HepG2 (cell line): ENCODE measurements at regions not wholly inside any gene's neighbourhood (a gene's known extent, or its start where the extent isn't known, plus 50 kb on each side); places are given as distances from the start of the nearest gene placed in this dataset.

Experiments used
- ATAC-seq: fragments of 200-7000 bp; cut with Tn5 transposase; 3 replicates; pipeline ENCODE4 v1.9.1; 2020; ENCODE audit warnings: mild to moderate bottlenecking, moderate library complexity
- BruUV-seq: library from RNA; stranded (reverse); fragments of 400-500 nt; replicated peaks from 2 replicates; lab custom pipeline; 2021; lab: Mats Ljungman, UMichigan
- CTCF ChIA-PET: fragments of 300-600 bp; formaldehyde crosslinking; extraction: SDS; loops from one replicate; lab custom pipeline; 2021; ENCODE audit warnings: low total read pairs, inconsistent platforms, low intra/inter-chr PET ratio; lab: Yijun Ruan, JAX
- POLR2A ChIA-PET: fragments of 350-600 bp; sonication (Branson Sonifier 250); formaldehyde crosslinking; loops from one replicate; lab custom pipeline; 2020; ENCODE audit warnings: antibody characterized with exemption, inconsistent platforms; lab: Yijun Ruan, JAX
- DNase-seq: peaks from one replicate; pipeline ENCODE4 v3.0.0-alpha.2; 2015; ENCODE audit warnings: low spot score
- FAIRE-seq: peaks from 3 replicates; lab custom pipeline; 2011; peaks lifted over from hg19 to GRCh38; lab: Jason Lieb, UNC
- H2AFZ ChIP-seq: one replicate; pipeline ENCODE4 v1.6.1; 2011; ENCODE audit warnings: low read length, inconsistent platforms
- H3K27ac ChIP-seq: fragments of 300-600 bp; 3 replicates; pipeline ENCODE4 v1.8.0; 2011; ENCODE audit warnings: mixed run types, mild to moderate bottlenecking, mixed read lengths, low read length, inconsistent platforms; ENCODE audit not compliant: insufficient read depth; ENCODE audit errors: extremely low read length
- H3K27me3 ChIP-seq, 2 experiments: fragments of 200-600 bp in 1 of 2; 2 replicates in 1 of 2; 3 replicates in 1 of 2; pipeline versions ENCODE4 v1.6.0 to v1.8.0; 2011; ENCODE audit warnings: low read length in 2 of 2, mild to moderate bottlenecking in 2 of 2, moderate library complexity in 2 of 2, inconsistent platforms in 1 of 2; ENCODE audit not compliant: insufficient read depth in 2 of 2, control insufficient read depth in 1 of 2
- H3K36me3 ChIP-seq, 2 experiments: fragments of 200-600 bp in 1 of 2; replicated peaks in 1 of 2; 2 replicates in 1 of 2; 3 replicates in 1 of 2; pipeline versions ENCODE4 v1.5.1 to v1.8.0; 2011; ENCODE audit warnings: low read length in 2 of 2, inconsistent platforms in 1 of 2; ENCODE audit not compliant: insufficient read depth in 2 of 2, control insufficient read depth in 1 of 2
- H3K4me1 ChIP-seq: 2 replicates; pipeline ENCODE4 v1.5.1; 2012; ENCODE audit warnings: low read length, inconsistent platforms; ENCODE audit not compliant: insufficient read depth
- H3K4me2 ChIP-seq: 2 replicates; pipeline ENCODE4 v1.6.0; 2011; ENCODE audit warnings: low read depth, low read length, inconsistent platforms
- H3K4me3 ChIP-seq, 3 experiments: fragments of 200-600 bp in 1 of 3; sonication (generic), shearing (Covaris generic) in 1 of 3; replicated peaks in 1 of 3; 2 replicates each; pipeline ENCODE4 v1.5.1; 2011 to 2016; ENCODE audit warnings: low read length in 3 of 3, inconsistent platforms in 2 of 3, low read depth in 2 of 3, mild to moderate bottlenecking in 2 of 3, control low read depth in 1 of 3, mixed read lengths in 1 of 3; ENCODE audit not compliant: insufficient read depth in 1 of 3
- H3K79me2 ChIP-seq: one replicate; pipeline ENCODE4 v1.6.1; 2011; ENCODE audit warnings: low read length, inconsistent platforms; ENCODE audit not compliant: insufficient read depth
- H3K9ac ChIP-seq: 2 replicates; pipeline ENCODE4 v1.6.0; 2011; ENCODE audit warnings: mild to moderate bottlenecking, low read depth, low read length, inconsistent platforms; ENCODE audit not compliant: insufficient read depth
- H3K9me3 ChIP-seq: 2 replicates; pipeline ENCODE4 v1.5.1; 2012; ENCODE audit warnings: mild to moderate bottlenecking, low read length
- H4K20me1 ChIP-seq: 2 replicates; pipeline ENCODE4 v1.6.0; 2011; ENCODE audit warnings: inconsistent platforms, mild to moderate bottlenecking, low read length, moderate library complexity; ENCODE audit not compliant: insufficient read depth
- MAFG ChIP-seq: sonication (generic); formaldehyde crosslinking; IDR thresholded peaks from 2 replicates; pipeline ENCODE4 v1.5.1; 2020; ENCODE audit warnings: mild to moderate bottlenecking, missing genetic modification reagents
- NFYB ChIP-seq: sonication (generic); formaldehyde crosslinking; IDR thresholded peaks from 2 replicates; pipeline ENCODE4 v1.4.0; 2020; ENCODE audit warnings: missing genetic modification reagents
- PHF8 ChIP-seq: sonication (generic); formaldehyde crosslinking; IDR thresholded peaks from 2 replicates; pipeline ENCODE4 v1.5.0; 2020; ENCODE audit warnings: missing genetic modification reagents
- THAP9 ChIP-seq: sonication (generic); formaldehyde crosslinking; IDR thresholded peaks from 2 replicates; pipeline ENCODE4; 2020; ENCODE audit warnings: missing genetic modification reagents, mild to moderate bottlenecking, borderline replicate concordance
- YEATS2 ChIP-seq: sonication (generic); formaldehyde crosslinking; IDR thresholded peaks from 2 replicates; pipeline ENCODE4 v1.4.0; 2020; ENCODE audit warnings: missing genetic modification reagents, borderline replicate concordance
- ZNF101 ChIP-seq: sonication (generic); formaldehyde crosslinking; IDR thresholded peaks from 2 replicates; pipeline ENCODE4 v1.4.0; 2020; ENCODE audit warnings: mild to moderate bottlenecking, low read depth, missing genetic modification reagents, borderline replicate concordance
- ZNF235 ChIP-seq: sonication (generic); formaldehyde crosslinking; IDR thresholded peaks from 2 replicates; pipeline ENCODE4 v1.8.1; 2023; ENCODE audit warnings: mild to moderate bottlenecking, missing genetic modification reagents, borderline replicate concordance
- ZNF567 ChIP-seq: sonication (generic); formaldehyde crosslinking; IDR thresholded peaks from 2 replicates; pipeline ENCODE4 v1.8.1; 2023; ENCODE audit warnings: mild to moderate bottlenecking, missing genetic modification reagents, borderline replicate concordance
- ZNF713 ChIP-seq: sonication (generic); formaldehyde crosslinking; IDR thresholded peaks from 2 replicates; pipeline ENCODE4 v1.4.0; 2020; ENCODE audit warnings: mild to moderate bottlenecking, missing genetic modification reagents
- WGBS: methylation state at CpG from one replicate; pipeline ENCODE4 v1.1.6; 2017; ENCODE audit warnings: low lambda C conversion rate; 5-methylcytosine and 5-hydroxymethylcytosine counted together
- in situ Hi-C: cut with HindIII; loops from 2 replicates; pipeline ENCODE4 v1.10.0; 2017; ENCODE audit warnings: low pct_unique_long_range_greater_than_20kb; ENCODE audit not compliant: extremely low pct_ligation_motif_present
- intact Hi-C: fragments of 100-400 bp; cut with micrococcal nuclease; formaldehyde crosslinking; loops from one replicate; pipeline ENCODE4 v1.10.0; 2022; ENCODE audit not compliant: unreplicated experiment

- no peak for TF ChIP-seq THAP9 (CRISPR knock-in tag)
These were observed 169.2 kb upstream of the HMGA2 start (continued) for GRCh38 chr12:65655074-65655493.

GRCh38 chr12:65656156-65656882 lies 168.0 kb upstream of the HMGA2 start:
- no peaks in the 10 kb centered on the region for H3K79me2 ChIP-seq
- no peaks in the 10 kb centered on the region for H3K36me3 ChIP-seq
- no peak overlapping the region for H3K4me2 ChIP-seq
- H3K9ac ChIP-seq, result no peak overlapping the region
- no peaks in the 10 kb centered on the region for H3K9me3 ChIP-seq
- intact Hi-C loops (no loop called here), in situ Hi-C loops (no loop called here)
- WGBS, result 37% methylated on average over 2 of the region's 2 CpGs
- ATAC-seq, result no peak
- H3K4me1 ChIP-seq, result no peaks in the 10 kb centered on the region
- no TSS peak for BruUV-seq
- H3K4me3 ChIP-seq, result no peak overlapping the region
- no peaks in the 10 kb centered on the region; a peak in 1 of 5 replicates for H3K27me3 ChIP-seq
- H3K27ac ChIP-seq, result no peak overlapping the region
- no peak for DNase-seq
- TF ChIP-seq MAFG (CRISPR knock-in tag) (no peak), ZNF235 (CRISPR knock-in tag) (no peak), ZNF101 (CRISPR knock-in tag) (no peak), ZNF713 (CRISPR knock-in tag) (no peak), YEATS2 (no peak), NFYB (CRISPR knock-in tag) (no peak), ZNF567 (no peak), PHF8 (CRISPR knock-in tag) (no peak)
- FAIRE-seq, result no peak
- no peaks in the 10 kb centered on the region for H4K20me1 ChIP-seq
- POLR2A ChIA-PET, result no interaction called here
- no peak overlapping the region for H2AFZ ChIP-seq
- CTCF ChIA-PET, result no interaction called here
